ENCODE measurements at regions not wholly inside any gene's neighbourhood (a gene's known extent, or its start where the extent isn't known, plus 50 kb on each side); places are given as distances from the start of the nearest gene placed in this dataset.

- TF ChIP-seq, protein P1, sequence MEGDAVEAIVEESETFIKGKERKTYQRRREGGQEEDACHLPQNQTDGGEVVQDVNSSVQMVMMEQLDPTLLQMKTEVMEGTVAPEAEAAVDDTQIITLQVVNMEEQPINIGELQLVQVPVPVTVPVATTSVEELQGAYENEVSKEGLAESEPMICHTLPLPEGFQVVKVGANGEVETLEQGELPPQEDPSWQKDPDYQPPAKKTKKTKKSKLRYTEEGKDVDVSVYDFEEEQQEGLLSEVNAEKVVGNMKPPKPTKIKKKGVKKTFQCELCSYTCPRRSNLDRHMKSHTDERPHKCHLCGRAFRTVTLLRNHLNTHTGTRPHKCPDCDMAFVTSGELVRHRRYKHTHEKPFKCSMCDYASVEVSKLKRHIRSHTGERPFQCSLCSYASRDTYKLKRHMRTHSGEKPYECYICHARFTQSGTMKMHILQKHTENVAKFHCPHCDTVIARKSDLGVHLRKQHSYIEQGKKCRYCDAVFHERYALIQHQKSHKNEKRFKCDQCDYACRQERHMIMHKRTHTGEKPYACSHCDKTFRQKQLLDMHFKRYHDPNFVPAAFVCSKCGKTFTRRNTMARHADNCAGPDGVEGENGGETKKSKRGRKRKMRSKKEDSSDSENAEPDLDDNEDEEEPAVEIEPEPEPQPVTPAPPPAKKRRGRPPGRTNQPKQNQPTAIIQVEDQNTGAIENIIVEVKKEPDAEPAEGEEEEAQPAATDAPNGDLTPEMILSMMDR (IDR thresholded peaks at IDR 0.05), result no peak
- TF ChIP-seq POLR2A (IDR thresholded peaks at IDR 0.05), result no peak
These were observed 640.4 kb downstream of the CDH11 start for GRCh38 chr16:64481497-64481896.

All from uterus (tissue), 2 donors.